ENCODE measurements at regions not wholly inside any gene's neighbourhood (a gene's known extent, or its start where the extent isn't known, plus 50 kb on each side); places are given as distances from the start of the nearest gene placed in this dataset.
"Not testable (repeated sequence)": the region's sequence is repeated elsewhere in the genome, so short reads cannot be mapped to it uniquely, and the experiment has no call there.

DNA sequence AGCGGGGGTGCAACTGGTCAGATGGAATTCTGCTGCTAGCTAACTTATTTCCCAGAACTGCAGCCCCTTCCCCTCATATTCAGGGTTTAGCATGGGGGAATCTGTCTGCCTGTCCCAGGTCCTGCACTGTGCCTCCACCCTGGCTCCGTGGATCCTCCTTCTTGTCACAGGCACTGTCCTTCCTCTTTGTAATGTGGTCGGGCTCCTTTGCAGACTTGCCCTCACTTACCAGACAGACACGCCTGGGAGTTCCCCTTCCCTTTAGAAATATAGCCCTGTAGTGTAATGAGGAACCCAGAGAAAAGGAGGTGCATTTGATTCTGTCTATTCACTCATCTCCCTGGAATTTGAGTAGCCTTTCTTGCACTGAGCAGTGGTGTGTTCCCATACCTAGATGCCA, 108.7 kb downstream of the TRIM43 start:
- no peaks in the 10 kb centered on the region for H3K36me3 ChIP-seq
- H3K4me1 ChIP-seq: no peaks in the 10 kb centered on the region
- TF ChIP-seq POLR2A (IDR thresholded peaks at IDR 0.05): no peak
- TF ChIP-seq, protein P1, sequence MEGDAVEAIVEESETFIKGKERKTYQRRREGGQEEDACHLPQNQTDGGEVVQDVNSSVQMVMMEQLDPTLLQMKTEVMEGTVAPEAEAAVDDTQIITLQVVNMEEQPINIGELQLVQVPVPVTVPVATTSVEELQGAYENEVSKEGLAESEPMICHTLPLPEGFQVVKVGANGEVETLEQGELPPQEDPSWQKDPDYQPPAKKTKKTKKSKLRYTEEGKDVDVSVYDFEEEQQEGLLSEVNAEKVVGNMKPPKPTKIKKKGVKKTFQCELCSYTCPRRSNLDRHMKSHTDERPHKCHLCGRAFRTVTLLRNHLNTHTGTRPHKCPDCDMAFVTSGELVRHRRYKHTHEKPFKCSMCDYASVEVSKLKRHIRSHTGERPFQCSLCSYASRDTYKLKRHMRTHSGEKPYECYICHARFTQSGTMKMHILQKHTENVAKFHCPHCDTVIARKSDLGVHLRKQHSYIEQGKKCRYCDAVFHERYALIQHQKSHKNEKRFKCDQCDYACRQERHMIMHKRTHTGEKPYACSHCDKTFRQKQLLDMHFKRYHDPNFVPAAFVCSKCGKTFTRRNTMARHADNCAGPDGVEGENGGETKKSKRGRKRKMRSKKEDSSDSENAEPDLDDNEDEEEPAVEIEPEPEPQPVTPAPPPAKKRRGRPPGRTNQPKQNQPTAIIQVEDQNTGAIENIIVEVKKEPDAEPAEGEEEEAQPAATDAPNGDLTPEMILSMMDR (IDR thresholded peaks at IDR 0.05): no peak
- no peaks in the 10 kb centered on the region for H3K27me3 ChIP-seq
- H3K27ac ChIP-seq: no peak overlapping the region
- DNase-seq: no peak
- no peak overlapping the region for H3K4me3 ChIP-seq
- H3K9me3 ChIP-seq: no peaks in the 10 kb centered on the region

DNA sequence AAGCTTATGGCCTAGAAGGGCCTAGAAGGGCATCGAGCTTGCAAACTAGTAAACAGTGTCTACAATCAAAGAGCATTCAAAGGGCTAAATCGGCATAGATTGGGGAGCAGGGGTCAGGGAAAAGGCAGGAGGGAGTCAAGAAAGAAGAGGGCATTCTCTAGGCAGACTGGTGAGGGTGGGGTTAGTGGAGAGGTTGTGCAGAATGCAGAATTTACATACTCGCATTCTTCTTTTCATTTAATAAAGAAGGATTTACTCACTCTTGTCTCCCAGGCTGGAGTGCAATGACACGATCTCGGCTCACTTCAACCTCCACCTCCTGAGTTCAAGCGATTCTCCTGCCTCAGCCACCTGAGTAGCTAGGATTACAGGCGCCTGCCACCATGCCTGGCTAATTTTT, 110.7 kb downstream of the TRIM43 start:
- no peaks in the 10 kb centered on the region for H3K36me3 ChIP-seq
- TF ChIP-seq, protein P1 (IDR thresholded peaks at IDR 0.05): no peak
- no peak for TF ChIP-seq POLR2A (IDR thresholded peaks at IDR 0.05)
- H3K9me3 ChIP-seq: no peaks in the 10 kb centered on the region
- no peaks in the 10 kb centered on the region for H3K27me3 ChIP-seq
- H3K4me3 ChIP-seq: no peak overlapping the region
- no peaks in the 10 kb centered on the region for H3K4me1 ChIP-seq
- no peak overlapping the region for H3K27ac ChIP-seq
- no peak for DNase-seq

DNA sequence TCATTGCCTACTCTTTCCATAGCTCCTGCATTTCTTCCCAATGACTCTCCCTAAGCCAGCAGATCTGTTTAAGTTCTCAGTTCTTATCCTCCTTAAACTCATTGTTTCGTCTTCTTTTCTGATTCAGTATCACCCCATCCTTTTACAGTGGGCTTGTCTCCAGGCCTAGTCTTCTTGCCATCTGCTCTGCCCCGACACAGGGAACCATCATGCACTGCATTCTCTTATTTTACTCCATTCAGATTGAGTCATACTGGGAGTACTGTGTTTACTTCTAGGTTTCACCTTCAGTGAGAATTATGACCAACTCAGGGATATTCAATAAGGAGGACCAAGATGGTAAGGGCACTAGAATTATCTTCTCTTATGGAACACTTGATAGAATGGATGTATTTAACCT, 115.4 kb downstream of the TRIM43 start:
- H3K4me3 ChIP-seq, H3K27ac ChIP-seq, H3K9me3 ChIP-seq, H3K4me1 ChIP-seq, H3K27me3 ChIP-seq, DNase-seq, H3K36me3 ChIP-seq: not testable (repeated sequence)

DNA sequence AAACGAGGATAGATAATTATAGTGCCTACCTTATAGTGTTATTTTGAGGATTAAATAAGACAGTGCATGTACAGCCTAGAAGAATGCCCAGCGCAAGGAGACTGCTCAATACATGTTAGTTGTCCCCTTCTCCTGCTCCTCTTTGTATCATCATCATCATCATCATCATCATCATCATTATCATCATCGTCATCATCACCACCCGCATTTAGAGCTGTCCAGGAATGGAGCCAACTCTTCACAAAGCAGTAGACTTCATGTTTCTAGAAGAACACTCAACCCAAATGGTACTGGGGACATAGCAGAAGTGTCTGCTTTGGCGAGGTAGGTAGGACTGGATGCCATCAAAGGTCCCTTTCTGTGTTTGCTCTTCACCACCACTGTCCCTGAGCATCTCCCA, 116.0 kb downstream of the TRIM43 start:
- no peak for DNase-seq
- H3K27me3 ChIP-seq: no peaks in the 10 kb centered on the region
- no peak overlapping the region for H3K27ac ChIP-seq
- H3K36me3 ChIP-seq: no peaks in the 10 kb centered on the region
- no peaks in the 10 kb centered on the region for H3K4me1 ChIP-seq
- H3K9me3 ChIP-seq: no peaks in the 10 kb centered on the region
- no peak overlapping the region for H3K4me3 ChIP-seq
- TF ChIP-seq POLR2A (IDR thresholded peaks at IDR 0.05): no peak
- TF ChIP-seq, protein P1 (IDR thresholded peaks at IDR 0.05): no peak

DNA sequence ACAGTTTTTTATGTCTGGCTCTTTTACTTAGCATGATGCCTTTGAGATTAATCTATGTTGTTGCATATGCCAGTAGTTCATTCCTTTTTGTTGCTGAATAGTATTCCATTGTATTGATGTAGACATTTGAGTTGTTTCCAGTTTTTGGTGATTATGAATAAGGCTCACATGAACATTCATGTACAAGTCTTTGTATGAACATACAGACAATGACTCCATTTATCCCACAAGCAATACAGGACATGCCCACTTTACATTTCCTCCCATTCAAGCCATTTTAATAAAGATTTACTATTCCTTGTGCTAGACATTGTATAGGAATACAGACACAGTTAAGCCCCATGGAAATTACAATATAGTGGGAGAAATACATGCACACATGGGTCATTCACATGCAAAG, 118.0 kb downstream of the TRIM43 start:
- no peak for DNase-seq
- no peaks in the 10 kb centered on the region for H3K36me3 ChIP-seq

DNA sequence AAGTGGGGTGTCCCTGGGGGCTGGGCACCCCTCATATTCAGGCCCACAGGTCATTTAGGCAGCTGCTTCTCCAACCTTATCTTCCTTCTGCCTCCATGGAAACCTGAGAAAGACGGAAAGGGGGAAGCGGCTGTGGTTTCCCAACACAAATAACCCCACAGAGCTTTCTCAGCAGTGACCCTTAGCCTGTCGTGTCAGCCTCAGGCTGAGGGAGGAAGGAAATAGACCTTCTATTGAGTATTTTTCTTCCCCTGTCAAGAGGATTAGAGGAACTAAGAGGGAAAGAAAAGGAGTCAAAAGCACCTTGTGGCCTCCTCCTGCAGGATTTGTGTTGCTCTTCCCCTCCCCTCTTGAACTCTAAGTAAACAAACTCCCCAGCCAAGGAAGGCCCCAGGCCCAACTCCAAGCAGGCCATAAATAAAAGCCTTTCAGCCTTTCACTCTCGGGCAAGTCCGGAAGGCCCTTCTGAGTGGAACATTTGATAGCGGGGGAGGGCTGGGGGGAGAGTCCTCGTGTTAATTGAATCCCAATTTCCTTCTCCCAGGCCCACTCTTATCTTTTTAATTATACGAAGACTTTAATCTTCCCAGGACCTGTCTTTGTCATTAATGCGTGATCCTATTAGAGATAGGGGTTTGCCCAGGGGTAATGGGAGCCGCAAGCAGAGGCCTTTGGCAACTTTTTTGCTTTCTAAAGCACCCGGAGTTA, 121.8 kb downstream of the TRIM43 start:
- H3K4me3 ChIP-seq, H3K9me3 ChIP-seq, H3K36me3 ChIP-seq, H3K27ac ChIP-seq, DNase-seq, H3K4me1 ChIP-seq, H3K27me3 ChIP-seq: not testable (repeated sequence)

More for the DNA sequence above, 118.0 kb downstream of the TRIM43 start:
- no peak overlapping the region for H3K27ac ChIP-seq
- H3K9me3 ChIP-seq: no peaks in the 10 kb centered on the region
- H3K4me3 ChIP-seq: no peak overlapping the region
- H3K4me1 ChIP-seq: no peaks in the 10 kb centered on the region
- TF ChIP-seq, protein P1 (IDR thresholded peaks at IDR 0.05): no peak
- no peak for TF ChIP-seq POLR2A (IDR thresholded peaks at IDR 0.05)
- H3K27me3 ChIP-seq: no peaks in the 10 kb centered on the region

DNA sequence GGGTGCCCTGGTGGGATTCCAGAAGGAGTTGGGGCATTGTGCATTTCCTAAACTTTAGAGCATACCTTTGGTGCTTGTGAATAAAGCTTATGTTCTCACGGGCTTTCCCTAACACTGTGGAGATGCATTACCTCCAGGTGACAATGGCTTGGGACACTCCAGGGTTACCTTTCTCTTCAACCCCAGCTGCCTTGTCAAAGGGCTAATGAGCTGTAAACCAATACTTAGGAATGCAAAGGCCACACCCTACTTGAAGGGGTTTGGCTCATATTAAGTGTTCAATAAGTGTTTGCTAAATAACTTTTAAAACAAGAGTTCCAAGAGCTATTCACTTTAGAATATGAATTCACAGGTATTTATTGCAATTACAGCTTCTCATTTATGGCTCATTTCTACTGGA, 122.6 kb downstream of the TRIM43 start:
- H3K4me3 ChIP-seq, H3K36me3 ChIP-seq, DNase-seq, H3K27me3 ChIP-seq, H3K4me1 ChIP-seq, H3K27ac ChIP-seq, H3K9me3 ChIP-seq: not testable (repeated sequence)
